PC-3 (cell line): ENCODE measurements at regions not wholly inside any gene's neighbourhood (a gene's known extent, or its start where the extent isn't known, plus 50 kb on each side); places are given as distances from the start of the nearest gene placed in this dataset.

Experiments used
- ATAC-seq: fragments of 200-7000 bp; cut with Tn5 transposase; 2 replicates; pipeline ENCODE4 v1.9.1; 2020; ENCODE audit warnings: mild to moderate bottlenecking, moderate library complexity
- BruUV-seq: library from RNA; stranded (reverse); fragments of 400-500 nt; replicated peaks from 2 replicates; lab custom pipeline; 2021; lab: Mats Ljungman, UMichigan
- CTCF ChIA-PET: fragments of 300-600 bp; sonication (Branson Sonifier 250); formaldehyde crosslinking; loops from one replicate; lab custom pipeline; 2022; ENCODE audit warnings: antibody characterized with exemption; lab: Charles Lee
- POLR2A ChIA-PET: fragments of 300-600 bp; sonication (Branson Sonifier 250); formaldehyde crosslinking; loops from one replicate; lab custom pipeline; 2022; ENCODE audit warnings: antibody characterized with exemption; ENCODE audit not compliant: unreplicated experiment; lab: Charles Lee
- DNase-seq: peaks from one replicate; pipeline ENCODE4 v3.0.0-alpha.2; 2015
- H2AFZ ChIP-seq: fragments of 300-600 bp; sonication (generic); 2 replicates; pipeline ENCODE4 v1.6.0; 2016; ENCODE audit warnings: antibody characterized with exemption, low read length
- H3F3A ChIP-seq: fragments of 300-600 bp; sonication (generic); one replicate; pipeline ENCODE4 v1.6.0; 2017; ENCODE audit warnings: antibody characterized with exemption, low read length, control low read depth, mild to moderate bottlenecking; ENCODE audit not compliant: unreplicated experiment
- H3K27ac ChIP-seq: fragments of 300-600 bp; sonication (generic); 2 replicates; pipeline ENCODE4 v1.5.1; 2016; ENCODE audit warnings: mild to moderate bottlenecking, low read length
- H3K27me3 ChIP-seq: fragments of 300-600 bp; sonication (generic); 2 replicates; pipeline ENCODE4 v1.6.1; 2016; ENCODE audit warnings: low read length, mixed read lengths
- H3K36me3 ChIP-seq: fragments of 300-600 bp; sonication (generic); 2 replicates; pipeline ENCODE4 v1.6.1; 2016; ENCODE audit warnings: low read depth, mixed run types, low read length, mixed read lengths
- H3K4me1 ChIP-seq: fragments of 300-600 bp; sonication (generic); 2 replicates; pipeline ENCODE4 v1.5.1; 2016; ENCODE audit warnings: low read length; ENCODE audit not compliant: insufficient read depth
- H3K4me2 ChIP-seq: fragments of 300-600 bp; sonication (generic); 2 replicates; pipeline ENCODE4 v1.6.0; 2016; ENCODE audit warnings: low read length
- H3K4me3 ChIP-seq: fragments of 300-600 bp; sonication (generic); 2 replicates; pipeline ENCODE4 v1.5.1; 2016; ENCODE audit warnings: mild to moderate bottlenecking, low read length, mixed read lengths
- H3K79me2 ChIP-seq: fragments of 300-600 bp; sonication (generic); 2 replicates; pipeline ENCODE4 v1.6.1; 2017; ENCODE audit warnings: low read length, mixed read lengths
- H3K9ac ChIP-seq: fragments of 300-600 bp; sonication (generic); 2 replicates; pipeline ENCODE4 v1.6.0; 2016; ENCODE audit warnings: mild to moderate bottlenecking, low read length
- H3K9me2 ChIP-seq: fragments of 300-600 bp; sonication (generic); replicated peaks from 2 replicates; pipeline ENCODE4 v1.6.1; 2016; ENCODE audit warnings: mixed run types, low read length, mixed read lengths
- H3K9me3 ChIP-seq: fragments of 300-600 bp; sonication (generic); 2 replicates; pipeline ENCODE4 v1.6.1; 2016; ENCODE audit warnings: low read length, mixed read lengths
- H4K20me1 ChIP-seq: fragments of 300-600 bp; sonication (generic); 2 replicates; pipeline ENCODE4 v1.6.1; 2016; ENCODE audit warnings: low read length, mixed read lengths
- CTCF ChIP-seq: fragments of 300-600 bp; sonication (generic); conservative IDR thresholded peaks from 2 replicates; pipeline ENCODE4 v1.5.1; 2017; ENCODE audit warnings: antibody characterized with exemption, low read depth, mild to moderate bottlenecking, low read length
- EZH2 ChIP-seq: fragments of 300-600 bp; sonication (generic); IDR thresholded peaks from one replicate; pipeline ENCODE4 v1.6.1; 2017; ENCODE audit warnings: antibody characterized with exemption, mild to moderate bottlenecking, low read length; ENCODE audit not compliant: unreplicated experiment
- EZH2phosphoT487 ChIP-seq: fragments of 300-600 bp; sonication (generic); IDR thresholded peaks from 2 replicates; pipeline ENCODE4 v1.6.1; 2018; ENCODE audit warnings: mild to moderate bottlenecking, antibody characterized with exemption, low read length, borderline replicate concordance
- intact Hi-C: fragments of 100-400 bp; cut with micrococcal nuclease; formaldehyde crosslinking; loops from 2 replicates; pipeline ENCODE4 v1.9.0; 2023

DNA sequence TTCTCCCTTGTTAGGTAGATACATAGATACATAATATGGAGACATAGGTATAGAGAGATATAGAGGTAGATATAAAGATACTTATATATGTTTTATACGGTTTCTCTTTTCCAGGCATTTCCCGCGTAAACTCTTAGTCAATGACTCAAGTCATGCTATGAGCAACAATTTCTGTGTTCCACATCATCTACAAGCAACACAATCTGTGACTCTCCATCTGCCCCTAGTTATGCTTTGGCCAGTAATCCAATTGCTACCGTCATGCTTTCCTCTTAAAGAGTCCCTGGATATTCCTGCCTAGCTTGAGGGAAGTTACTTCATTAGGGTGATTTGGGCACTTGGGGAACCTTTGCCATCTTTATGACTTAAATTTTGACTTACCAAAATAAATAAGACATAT is 129.0 kb upstream of the ADAMTS16 start:
- Histone ChIP-seq H3K79me2 (no peaks in the 10 kb centered on the region), H3K9me2 (no peaks in the 10 kb centered on the region), H3K9me3 (no peaks in the 10 kb centered on the region), H3F3A (no peaks in the 10 kb centered on the region), H3K9ac (no peak overlapping the region), H4K20me1 (no peaks in the 10 kb centered on the region), H3K4me3 (no peak overlapping the region), H2AFZ (no peak overlapping the region), H3K27me3 (peaks cover 17% of the 10 kb centered on the region; the same call in 1 of the 2 replicates), H3K4me1 (peaks cover 12% of the 10 kb centered on the region), H3K27ac (no peak overlapping the region), H3K36me3 (no peaks in the 10 kb centered on the region), H3K4me2 (no peak overlapping the region)
- TF ChIP-seq EZH2 (no peak), CTCF (no peak), EZH2phosphoT487 (no peak)
- no peak for ATAC-seq
- intact Hi-C loops, result no loop called here
- ChIA-PET CTCF (no interaction called here), POLR2A (no interaction called here)
- DNase-seq, result no peak
- BruUV-seq, result no TSS peak

DNA sequence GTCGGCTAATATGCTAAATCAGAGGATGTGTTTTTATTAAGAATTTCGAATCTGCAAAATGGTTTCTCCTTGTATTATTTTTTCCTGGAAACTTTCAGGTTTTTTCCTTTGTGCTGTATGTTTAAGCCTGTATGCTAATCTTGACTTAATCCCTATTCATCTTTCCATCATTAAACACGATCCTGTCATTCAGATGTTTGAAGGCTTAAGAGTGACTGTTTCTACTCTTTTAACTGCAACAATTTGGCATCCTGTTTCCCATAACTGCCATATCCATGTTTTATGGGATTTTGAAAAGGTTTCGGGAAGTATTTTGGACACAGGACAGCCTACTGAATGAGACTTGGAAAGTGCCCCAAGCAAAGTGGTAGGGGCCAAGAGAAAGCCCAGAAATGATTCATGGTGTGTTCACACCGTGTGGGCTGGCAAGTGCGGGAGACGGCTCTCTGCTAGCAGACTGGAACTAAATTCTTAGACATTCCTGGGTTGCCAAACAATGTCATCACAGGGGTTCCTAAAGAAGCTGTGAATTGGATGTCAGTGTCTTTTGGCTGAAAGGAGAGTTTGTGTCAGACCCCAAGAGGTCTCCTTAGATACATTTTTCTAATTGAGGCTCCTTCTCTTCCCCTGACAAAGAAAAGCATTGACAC is 125.4 kb upstream of the ADAMTS16 start:
- DNase-seq, result peak; percentile 89
- ChIA-PET POLR2A (no interaction called here), CTCF (no interaction called here)
- intact Hi-C loops, result no loop called here
- Histone ChIP-seq H3K79me2 (no peaks in the 10 kb centered on the region), H3K4me1 (peaks cover 21% of the 10 kb centered on the region), H3K9me3 (no peaks in the 10 kb centered on the region), H3K4me2 (peak overlapping the region; percentile 78), H3K36me3 (no peaks in the 10 kb centered on the region), H3F3A (no peaks in the 10 kb centered on the region), H3K27me3 (peaks cover 17% of the 10 kb centered on the region; the same call in 1 of the 2 replicates), H3K27ac (peak overlapping the region; percentile 14; the same call in 1 of the 2 replicates), H3K9me2 (no peaks in the 10 kb centered on the region), H3K4me3 (peak overlapping the region; percentile 43), H4K20me1 (no peaks in the 10 kb centered on the region), H2AFZ (peak overlapping the region; percentile 49; the same call in 1 of the 2 replicates), H3K9ac (no peak overlapping the region)
- peak; percentile 93 for ATAC-seq
- TF ChIP-seq EZH2phosphoT487, result no peak
- no TSS peak for BruUV-seq

DNA sequence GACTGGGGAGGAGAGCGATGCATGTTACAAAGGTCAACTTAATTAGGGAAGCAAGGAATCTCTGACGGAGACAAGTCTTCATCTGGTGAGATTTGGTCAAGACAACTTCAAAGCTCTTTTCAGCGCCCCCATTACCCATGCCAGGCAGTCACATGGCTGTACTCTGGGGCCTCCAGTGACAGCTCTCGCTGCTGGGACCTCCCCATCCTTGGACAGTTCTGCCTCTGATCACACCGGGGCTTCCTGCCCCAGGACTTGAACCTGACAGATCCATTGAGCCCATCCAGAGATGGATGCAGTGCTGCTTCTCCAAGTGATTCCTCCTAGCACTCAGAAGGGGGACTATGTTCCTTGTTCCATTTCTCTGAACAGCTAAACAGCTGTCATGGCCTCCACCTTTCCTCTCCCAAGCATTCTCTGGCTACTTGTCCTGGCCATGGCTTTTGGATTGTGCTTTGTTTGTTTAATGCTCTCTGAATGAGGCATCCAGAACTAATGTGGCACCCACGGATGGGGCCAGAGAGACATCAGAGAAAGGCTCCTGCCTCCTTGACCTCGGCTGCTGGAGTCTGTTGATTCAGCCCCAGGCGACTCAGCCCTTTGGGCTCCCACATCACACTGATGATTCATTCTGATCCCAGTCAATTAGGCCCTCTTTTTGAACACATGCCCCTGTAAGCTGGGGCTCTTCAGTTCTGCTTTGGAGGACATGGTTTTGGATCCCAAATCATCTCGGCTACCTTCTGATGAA is 122.1 kb upstream of the ADAMTS16 start:
- POLR2A ChIA-PET, result no interaction called here
- Histone ChIP-seq H3K9ac (no peak overlapping the region), H3K4me3 (no peak overlapping the region), H3K79me2 (no peaks in the 10 kb centered on the region), H2AFZ (no peak overlapping the region), H3K9me2 (no peaks in the 10 kb centered on the region), H3K27ac (no peak overlapping the region), H3K4me1 (peaks cover 29% of the 10 kb centered on the region), H3K36me3 (no peaks in the 10 kb centered on the region), H3F3A (no peaks in the 10 kb centered on the region), H3K4me2 (peak overlapping the region; percentile 21; the same call in 1 of the 2 replicates), H3K27me3 (peaks cover 5% of the 10 kb centered on the region; the same call in 1 of the 2 replicates), H3K9me3 (no peaks in the 10 kb centered on the region), H4K20me1 (no peaks in the 10 kb centered on the region)
- ATAC-seq, result no peak
- BruUV-seq, result no TSS peak
- intact Hi-C loops, result no loop called here
- CTCF ChIA-PET, result no interaction called here
- TF ChIP-seq EZH2, result no peak
- no peak for TF ChIP-seq EZH2phosphoT487
- TF ChIP-seq CTCF, result no peak
- DNase-seq, result peak; percentile 54
